GM10248 (cell line): ENCODE measurements at regions not wholly inside any gene's neighbourhood (a gene's known extent, or its start where the extent isn't known, plus 50 kb on each side); places are given as distances from the start of the nearest gene placed in this dataset.

ENCODE experiments used
- CTCF ChIA-PET: fragments of 300-600 bp; sonication (Branson Sonifier 250); formaldehyde crosslinking; extraction: SDS; loops from one replicate; lab custom pipeline; 2021; ENCODE audit warnings: antibody characterized with exemption; lab: Yijun Ruan, JAX
- POLR2A ChIA-PET: fragments of 350-650 bp; sonication (Branson Sonifier 250); formaldehyde crosslinking; extraction: SDS; loops from one replicate; lab custom pipeline; 2020; ENCODE audit warnings: antibody characterized with exemption; lab: Yijun Ruan, JAX
- DNase-seq: peaks from one replicate; pipeline ENCODE4 v3.0.0; 2012; ENCODE audit errors: extremely low spot score
- CTCF ChIP-seq: IDR thresholded peaks from 2 replicates; pipeline ENCODE4 v1.5.1; 2012; ENCODE audit warnings: mild to moderate bottlenecking, low read depth; ENCODE audit errors: extremely low read depth, missing control alignments, control extremely low read depth

- no peak for TF ChIP-seq CTCF
- CTCF ChIA-PET, result no interaction called here
- DNase-seq, result no peak
- POLR2A ChIA-PET, result no interaction called here
These were observed 838.6 kb downstream of the RPS29 start for GRCh38 chr14:48747561-48748089.

DNA sequence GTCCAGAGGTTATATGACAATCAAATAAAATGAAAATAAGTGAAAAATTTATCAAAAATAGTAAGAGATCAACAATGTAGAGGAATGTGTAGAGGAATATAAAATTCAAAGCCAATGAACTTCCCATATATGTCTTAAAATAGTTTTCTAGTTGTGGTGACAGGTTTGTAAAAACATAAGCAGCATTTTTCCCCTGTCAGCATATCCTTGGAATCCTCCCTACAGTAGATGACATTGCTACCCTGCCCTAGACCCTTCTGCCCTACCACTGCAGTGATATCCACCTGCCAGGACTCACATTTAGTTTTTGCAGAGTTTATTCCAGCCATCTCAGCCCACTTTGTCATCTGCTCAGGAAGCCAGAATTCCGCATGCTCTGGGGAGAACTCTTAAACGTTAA is 842.0 kb downstream of the RPS29 start:
- no peak for TF ChIP-seq CTCF
- DNase-seq, result no peak
- CTCF ChIA-PET, result no interaction called here
- POLR2A ChIA-PET, result no interaction called here

DNA sequence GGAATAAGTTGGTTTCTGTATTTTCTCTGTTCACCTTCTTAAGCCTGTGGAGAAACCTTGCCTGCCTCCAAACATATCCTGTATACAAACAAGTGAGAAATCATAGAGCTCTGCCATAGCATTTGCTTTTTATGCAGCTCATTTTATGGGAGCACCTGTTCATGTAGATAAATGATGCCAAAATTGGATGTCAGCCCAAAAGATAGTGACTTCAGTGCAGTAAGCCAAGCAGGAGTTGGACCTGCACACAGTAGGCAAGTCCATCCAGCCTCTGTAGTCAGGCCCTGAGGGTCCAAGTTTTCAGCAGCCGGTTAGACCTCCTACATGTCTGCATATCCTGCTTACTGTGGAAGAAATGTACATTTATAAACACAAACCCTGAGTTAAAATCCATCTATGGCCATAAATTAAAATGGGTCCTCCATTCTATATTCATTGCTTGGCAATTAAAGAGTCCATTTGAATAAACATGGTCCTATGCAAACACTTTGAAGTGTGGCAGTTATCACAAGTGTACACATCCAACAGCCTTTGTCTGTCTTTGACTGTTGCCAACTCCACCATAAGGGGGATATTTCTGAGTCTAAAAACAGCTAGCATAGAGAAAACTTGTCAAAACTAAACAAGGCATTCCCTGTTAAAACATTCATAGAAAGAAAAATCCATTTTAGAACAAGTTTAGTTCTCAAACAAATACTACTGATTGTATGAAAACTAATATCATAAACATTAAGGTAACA is 847.8 kb downstream of the RPS29 start:
- CTCF ChIA-PET, result interaction anchor here (1.5 kb wide), 1 partner anchor 11 kb away, joined by 3 read pairs; no protein-coding TSS in a partner anchor
- no peak for TF ChIP-seq CTCF
- DNase-seq, result no peak
- POLR2A ChIA-PET, result no interaction called here

DNA sequence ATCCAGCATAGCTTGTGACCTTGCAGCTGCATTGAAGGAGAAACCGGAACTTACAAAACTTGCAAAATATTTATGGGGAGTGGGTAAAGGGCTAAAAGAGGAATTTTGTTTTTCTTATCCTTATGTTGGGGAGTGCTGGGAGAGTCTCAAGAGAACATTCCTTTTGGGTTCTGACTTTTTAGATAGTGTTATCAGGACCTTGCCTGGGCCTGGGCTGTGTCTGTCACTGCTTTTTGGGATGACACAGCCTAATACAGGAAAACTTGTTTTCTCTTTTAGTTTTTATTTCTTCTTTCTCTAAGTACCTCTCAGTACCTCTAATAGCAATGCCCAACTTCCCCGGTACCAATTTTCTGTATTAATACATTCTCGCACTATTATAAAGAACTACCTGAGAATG is 850.6 kb downstream of the RPS29 start:
- no peak for DNase-seq
- TF ChIP-seq CTCF, result no peak
- POLR2A ChIA-PET, result no interaction called here
- CTCF ChIA-PET, result no interaction called here

- POLR2A ChIA-PET, result no interaction called here
- CTCF ChIA-PET, result no interaction called here
- no peak for TF ChIP-seq CTCF
- DNase-seq, result no peak
These were observed 854.9 kb downstream of the RPS29 start for GRCh38 chr14:48731260-48731659.

DNA sequence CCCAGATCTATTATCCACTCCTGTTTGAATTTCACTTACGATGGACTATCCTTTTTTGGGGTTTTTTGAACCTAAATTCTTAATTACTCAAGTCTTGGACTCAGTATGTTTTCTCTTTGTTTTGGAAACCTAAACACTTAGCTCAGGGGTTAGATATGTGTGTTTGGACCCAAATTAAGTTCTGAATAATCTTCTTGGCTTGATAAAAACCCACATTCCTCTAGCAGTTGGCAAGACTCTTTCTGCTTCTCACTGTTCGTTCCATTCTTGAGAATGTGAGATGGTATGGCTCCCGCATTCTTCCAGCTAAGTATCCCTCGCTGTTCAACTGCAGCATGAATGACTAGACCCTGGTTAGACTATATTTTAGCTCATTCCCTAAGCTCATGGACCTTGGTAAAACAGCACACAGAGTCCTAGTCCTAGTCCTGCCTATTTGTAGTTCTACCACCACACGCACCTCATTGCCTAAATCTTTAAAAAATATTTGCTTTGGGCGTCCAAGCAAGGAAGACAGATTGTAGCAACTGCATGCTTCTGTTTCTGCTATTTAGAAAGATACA is 860.0 kb downstream of the RPS29 start:
- TF ChIP-seq CTCF, result no peak
- DNase-seq, result no peak
- ChIA-PET CTCF (no interaction called here), POLR2A (no interaction called here)
